Vagina (tissue), 2 donors: ENCODE measurements at regions not wholly inside any gene's neighbourhood (a gene's known extent, or its start where the extent isn't known, plus 50 kb on each side); places are given as distances from the start of the nearest gene placed in this dataset.

Source experiments
- DNase-seq, 2 donors: peaks; one replicate each; pipeline ENCODE4 v3.0.0-alpha.2; 2017; ENCODE audit errors: extremely low spot score in 2 of 2
- H3K27ac ChIP-seq: fragments of 200-600 bp; sonication (generic); one replicate; pipeline ENCODE4 v1.5.1; 2019
- H3K27me3 ChIP-seq: fragments of 200-600 bp; sonication (generic); one replicate; pipeline ENCODE4 v1.5.1; 2019
- H3K36me3 ChIP-seq, 2 donors: fragments of 200-600 bp; sonication (generic); one replicate each; pipeline ENCODE4 v1.5.1; 2017 to 2019
- H3K4me1 ChIP-seq: fragments of 200-600 bp; sonication (generic); one replicate; pipeline ENCODE4 v1.5.1; 2019
- H3K4me3 ChIP-seq, 2 donors: fragments of 200-600 bp; sonication (generic); 1 replicate in 1 of 2; 2 replicates in 1 of 2; pipeline ENCODE4 v1.5.1; 2016 to 2019
- H3K9me3 ChIP-seq: fragments of 200-600 bp; sonication (generic); one replicate; pipeline ENCODE4 v1.5.1; 2019
- POLR2A ChIP-seq, 2 donors: fragments of 450-650 bp; IDR thresholded peaks; one replicate each; pipeline ENCODE4 v1.6.1; 2017; ENCODE audit warnings: antibody characterized with exemption in 2 of 2, mild to moderate bottlenecking in 2 of 2, moderate library complexity in 2 of 2
- POLR2AphosphoS5 ChIP-seq, 2 donors: sonication (generic); formaldehyde crosslinking; IDR thresholded peaks; one replicate each; pipeline ENCODE4 v1.9.0; 2017; ENCODE audit warnings: antibody characterized with exemption in 2 of 2, mild to moderate bottlenecking in 2 of 2, low read depth in 1 of 2; ENCODE audit not compliant: insufficient read depth in 1 of 2
- intact Hi-C: fragments of 100-400 bp; cut with DNase I; formaldehyde crosslinking; loops from one replicate; pipeline ENCODE4 v1.15.1; 2023
- TF ChIP-seq, protein P1 (sequence below), 3 experiments: fragments of 450-650 bp in 2 of 3; fragments of 200-600 bp in 1 of 3; sonication (generic) in 1 of 3; IDR thresholded peaks; one replicate each; pipeline ENCODE4 v1.5.1; 2017 to 2019; ENCODE audit warnings: antibody characterized with exemption in 3 of 3, mild to moderate bottlenecking in 2 of 3, moderate library complexity in 2 of 3

DNA sequence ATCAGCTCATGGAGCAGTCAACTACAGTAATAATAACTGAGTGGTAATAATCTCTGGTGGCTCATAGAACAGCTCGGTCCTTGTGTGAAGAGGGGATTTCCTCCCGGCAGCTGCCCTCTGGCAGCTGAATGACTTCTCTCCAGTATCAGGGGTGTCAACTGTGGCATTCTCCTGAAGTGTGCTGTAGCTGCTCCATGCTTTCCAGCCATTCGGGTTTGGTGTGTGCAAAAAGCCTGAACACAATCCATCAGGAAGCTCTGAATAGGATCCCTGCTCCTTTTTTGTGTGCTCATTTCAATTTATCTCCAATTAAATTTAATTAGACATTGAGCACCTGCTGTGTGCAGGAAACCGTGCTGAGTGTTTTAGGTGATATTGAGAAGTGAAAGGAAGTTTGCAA lies 59.8 kb upstream of the BARX1 start:
- no peaks in the 10 kb centered on the region for H3K9me3 ChIP-seq
- no peak for DNase-seq
- no peaks in the 10 kb centered on the region for H3K27me3 ChIP-seq
- H3K4me3 ChIP-seq: no peak overlapping the region
- TF ChIP-seq, protein P1, sequence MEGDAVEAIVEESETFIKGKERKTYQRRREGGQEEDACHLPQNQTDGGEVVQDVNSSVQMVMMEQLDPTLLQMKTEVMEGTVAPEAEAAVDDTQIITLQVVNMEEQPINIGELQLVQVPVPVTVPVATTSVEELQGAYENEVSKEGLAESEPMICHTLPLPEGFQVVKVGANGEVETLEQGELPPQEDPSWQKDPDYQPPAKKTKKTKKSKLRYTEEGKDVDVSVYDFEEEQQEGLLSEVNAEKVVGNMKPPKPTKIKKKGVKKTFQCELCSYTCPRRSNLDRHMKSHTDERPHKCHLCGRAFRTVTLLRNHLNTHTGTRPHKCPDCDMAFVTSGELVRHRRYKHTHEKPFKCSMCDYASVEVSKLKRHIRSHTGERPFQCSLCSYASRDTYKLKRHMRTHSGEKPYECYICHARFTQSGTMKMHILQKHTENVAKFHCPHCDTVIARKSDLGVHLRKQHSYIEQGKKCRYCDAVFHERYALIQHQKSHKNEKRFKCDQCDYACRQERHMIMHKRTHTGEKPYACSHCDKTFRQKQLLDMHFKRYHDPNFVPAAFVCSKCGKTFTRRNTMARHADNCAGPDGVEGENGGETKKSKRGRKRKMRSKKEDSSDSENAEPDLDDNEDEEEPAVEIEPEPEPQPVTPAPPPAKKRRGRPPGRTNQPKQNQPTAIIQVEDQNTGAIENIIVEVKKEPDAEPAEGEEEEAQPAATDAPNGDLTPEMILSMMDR (IDR thresholded peaks at IDR 0.05): no peak
- TF ChIP-seq POLR2A (IDR thresholded peaks at IDR 0.05): no peak
- no peak for TF ChIP-seq POLR2AphosphoS5 (IDR thresholded peaks at IDR 0.05; ENCODE audit: insufficient read depth in 1 of 2, low read depth in 1 of 2)
- intact Hi-C loops: no loop called here
- peaks cover 21% of the 10 kb centered on the region for H3K4me1 ChIP-seq
- no peak overlapping the region for H3K27ac ChIP-seq
- no peaks in the 10 kb centered on the region for H3K36me3 ChIP-seq

DNA sequence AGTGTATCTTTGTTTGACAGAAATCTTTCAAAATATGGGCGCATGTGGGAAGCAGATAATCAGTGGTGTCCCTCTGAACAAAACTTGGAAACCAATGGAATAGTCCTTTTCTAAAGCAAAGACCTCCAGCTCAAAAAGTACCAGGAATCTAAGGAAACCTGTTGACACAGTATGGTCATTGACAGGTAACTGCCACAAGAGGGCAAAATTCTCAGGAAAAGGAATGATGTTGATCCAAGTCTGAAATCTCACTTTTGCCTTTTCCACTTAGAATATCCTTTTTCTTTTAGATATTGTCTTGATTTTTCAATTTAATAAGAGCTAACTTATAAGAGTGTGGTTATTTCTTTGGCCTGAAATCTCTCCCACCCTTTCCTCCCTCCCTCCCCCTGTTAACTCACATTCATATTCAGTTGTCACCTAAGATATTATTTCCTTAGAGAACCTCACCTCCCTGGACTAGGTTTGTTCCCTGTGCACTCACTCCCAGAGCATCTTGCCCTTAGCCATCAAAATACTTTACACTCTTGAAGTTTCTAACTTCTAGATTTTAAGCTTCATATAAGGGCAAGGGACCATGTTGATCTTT lies 59.0 kb upstream of the BARX1 start:
- intact Hi-C loops: no loop called here
- no peak overlapping the region for H3K4me3 ChIP-seq
- H3K27me3 ChIP-seq: no peaks in the 10 kb centered on the region
- no peaks in the 10 kb centered on the region for H3K9me3 ChIP-seq
- no peak for DNase-seq
- H3K27ac ChIP-seq: no peak overlapping the region
- TF ChIP-seq POLR2A (IDR thresholded peaks at IDR 0.05) (no peak), POLR2AphosphoS5 (IDR thresholded peaks at IDR 0.05; ENCODE audit: insufficient read depth in 1 of 2, low read depth in 1 of 2) (no peak)
- TF ChIP-seq, protein P1 (IDR thresholded peaks at IDR 0.05): peak in 1 of 3 experiments; percentile 38
- no peaks in the 10 kb centered on the region for H3K36me3 ChIP-seq
- peaks cover 20% of the 10 kb centered on the region for H3K4me1 ChIP-seq

DNA sequence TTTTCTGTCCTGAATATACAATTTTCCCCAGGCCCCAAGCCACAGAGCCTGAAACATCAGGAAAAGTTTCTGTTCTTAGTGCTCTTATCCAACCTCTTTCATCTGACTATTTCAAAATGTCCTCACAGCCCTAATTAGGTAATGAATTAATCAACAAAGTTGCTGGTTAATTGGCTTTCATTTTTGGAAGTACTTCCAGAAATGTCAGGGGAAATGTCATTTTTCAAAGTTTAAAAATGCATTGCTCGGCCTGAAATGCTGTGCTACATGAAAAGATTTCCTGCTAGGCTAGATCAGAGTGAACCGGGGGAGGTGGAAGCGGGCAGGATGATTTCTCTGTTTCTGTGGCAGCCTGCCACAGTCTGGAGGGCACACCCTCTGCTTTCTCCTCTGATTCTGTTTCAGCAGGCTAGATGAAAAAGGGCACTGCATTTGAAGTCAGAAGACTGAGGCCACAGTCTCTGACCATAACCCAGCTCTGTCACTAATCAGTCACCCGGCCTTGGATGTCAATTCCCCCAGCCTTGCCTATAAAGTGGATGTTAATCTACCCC lies 55.9 kb upstream of the BARX1 start:
- TF ChIP-seq POLR2A (IDR thresholded peaks at IDR 0.05) (no peak), POLR2AphosphoS5 (IDR thresholded peaks at IDR 0.05; ENCODE audit: insufficient read depth in 1 of 2, low read depth in 1 of 2) (no peak)
- peaks cover 5% of the 10 kb centered on the region for H3K4me1 ChIP-seq
- intact Hi-C loops: no loop called here
- H3K9me3 ChIP-seq: no peaks in the 10 kb centered on the region
- H3K36me3 ChIP-seq: no peaks in the 10 kb centered on the region
- no peak overlapping the region for H3K4me3 ChIP-seq
- no peaks in the 10 kb centered on the region for H3K27me3 ChIP-seq
- DNase-seq: no peak
- peak overlapping the region; percentile 10 for H3K27ac ChIP-seq

DNA sequence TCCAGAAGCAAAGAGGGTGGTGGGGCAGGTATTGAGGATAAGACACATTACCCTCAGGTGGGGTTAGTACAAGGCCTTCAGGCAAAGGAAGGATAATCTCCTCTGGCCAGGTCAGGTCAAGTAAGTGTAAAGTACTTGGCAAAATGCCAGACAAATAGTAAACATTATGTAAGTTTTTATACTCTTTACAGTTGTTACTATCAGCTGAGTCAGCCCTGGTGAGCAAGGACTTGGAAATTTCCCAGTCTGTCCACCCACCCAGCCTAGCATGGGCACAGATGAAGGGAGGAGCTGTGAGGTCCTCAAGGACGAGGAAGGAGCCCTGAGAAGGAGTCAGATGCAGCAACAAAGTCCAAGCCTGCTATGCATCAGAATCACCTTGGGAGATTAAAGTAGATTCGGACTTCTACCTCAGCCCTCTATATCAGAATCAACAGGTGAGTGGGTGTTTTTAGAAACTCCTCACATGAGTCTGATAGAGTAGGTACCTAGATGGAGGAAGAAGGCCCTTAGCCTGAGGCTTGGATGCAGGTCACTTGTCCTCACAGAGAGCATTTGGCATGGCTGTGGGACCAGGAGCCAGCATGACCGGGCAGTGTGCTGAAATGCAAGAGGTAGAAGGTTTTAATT lies 50.2 kb upstream of the BARX1 start:
- intact Hi-C loops: no loop called here
- TF ChIP-seq, protein P1 (IDR thresholded peaks at IDR 0.05): no peak
- no peak for TF ChIP-seq POLR2AphosphoS5 (IDR thresholded peaks at IDR 0.05; ENCODE audit: insufficient read depth in 1 of 2, low read depth in 1 of 2)
- TF ChIP-seq POLR2A (IDR thresholded peaks at IDR 0.05): no peak
- no peaks in the 10 kb centered on the region for H3K36me3 ChIP-seq
- H3K27ac ChIP-seq: no peak overlapping the region
- DNase-seq: no peak
- H3K4me1 ChIP-seq: no peaks in the 10 kb centered on the region
- H3K4me3 ChIP-seq: no peak overlapping the region
- no peaks in the 10 kb centered on the region for H3K27me3 ChIP-seq
- H3K9me3 ChIP-seq: no peaks in the 10 kb centered on the region
